MM.1S (cell line): ENCODE measurements at regions not wholly inside any gene's neighbourhood (a gene's known extent, or its start where the extent isn't known, plus 50 kb on each side); places are given as distances from the start of the nearest gene placed in this dataset.

Experiments used
- DNase-seq: peaks from one replicate; pipeline ENCODE4 v3.0.0-alpha.2; 2015
- H2AFZ ChIP-seq: fragments of 300-600 bp; sonication (generic); 2 replicates; pipeline ENCODE4 v1.6.0; 2016; ENCODE audit warnings: antibody characterized with exemption, low read length
- H3F3A ChIP-seq: fragments of 300-600 bp; sonication (generic); 2 replicates; pipeline ENCODE4 v1.6.1; 2016; ENCODE audit warnings: mild to moderate bottlenecking, antibody characterized with exemption, low read length, moderate library complexity, mixed read lengths; ENCODE audit not compliant: insufficient read depth
- H3K27ac ChIP-seq: fragments of 300-600 bp; sonication (generic); 2 replicates; pipeline ENCODE4 v1.5.1; 2016; ENCODE audit warnings: mild to moderate bottlenecking, low read length
- H3K27me3 ChIP-seq: fragments of 300-600 bp; sonication (generic); replicated peaks from 2 replicates; pipeline ENCODE4 v1.6.0; 2016; ENCODE audit warnings: low read length; ENCODE audit not compliant: insufficient read depth
- H3K36me3 ChIP-seq: fragments of 300-600 bp; sonication (generic); replicated peaks from 2 replicates; pipeline ENCODE4 v1.6.1; 2016; ENCODE audit warnings: mild to moderate bottlenecking, low read length, mixed read lengths; ENCODE audit not compliant: insufficient read depth
- H3K4me1 ChIP-seq: fragments of 300-600 bp; sonication (generic); 2 replicates; pipeline ENCODE4 v1.6.1; 2016; ENCODE audit warnings: low read length, mixed read lengths
- H3K4me2 ChIP-seq: fragments of 300-600 bp; sonication (generic); 2 replicates; pipeline ENCODE4 v1.6.0; 2016; ENCODE audit warnings: low read depth, low read length
- H3K4me3 ChIP-seq: fragments of 300-600 bp; sonication (generic); 2 replicates; pipeline ENCODE4 v1.5.1; 2016; ENCODE audit warnings: low read length, mixed read lengths
- H3K79me2 ChIP-seq: fragments of 300-600 bp; sonication (generic); 2 replicates; pipeline ENCODE4 v1.6.1; 2016; ENCODE audit warnings: mixed run types, low read length, mixed read lengths
- H3K9ac ChIP-seq: fragments of 300-600 bp; sonication (generic); 2 replicates; pipeline ENCODE4 v1.6.1; 2016; ENCODE audit warnings: low read length, mixed read lengths
- H3K9me2 ChIP-seq: fragments of 300-600 bp; sonication (generic); replicated peaks from 2 replicates; pipeline ENCODE4 v1.6.1; 2016; ENCODE audit warnings: mild to moderate bottlenecking, low read length, mixed read lengths; ENCODE audit not compliant: insufficient read depth
- H3K9me3 ChIP-seq: fragments of 300-600 bp; sonication (generic); replicated peaks from 2 replicates; pipeline ENCODE4 v1.6.1; 2016; ENCODE audit warnings: mild to moderate bottlenecking, low read length, mixed read lengths; ENCODE audit not compliant: insufficient read depth
- H4K20me1 ChIP-seq: fragments of 300-600 bp; sonication (generic); 2 replicates; pipeline ENCODE4 v1.6.1; 2016; ENCODE audit warnings: mild to moderate bottlenecking, low read length, moderate library complexity, mixed read lengths; ENCODE audit not compliant: insufficient read depth
- CTCF ChIP-seq: fragments of 300-600 bp; sonication (generic); IDR thresholded peaks from 2 replicates; pipeline ENCODE4 v1.5.1; 2016; ENCODE audit warnings: antibody characterized with exemption, low read length, mixed read lengths
- EZH2 ChIP-seq: fragments of 300-600 bp; sonication (generic); optimal IDR thresholded peaks from 2 replicates; pipeline ENCODE3; 2017; ENCODE audit warnings: low read depth, mild to moderate bottlenecking, antibody characterized with exemption, low read length, mixed read lengths
- EZH2phosphoT487 ChIP-seq: fragments of 300-600 bp; sonication (generic); IDR thresholded peaks from 2 replicates; pipeline ENCODE4 v1.6.1; 2018; ENCODE audit warnings: antibody characterized with exemption, low read length

DNA sequence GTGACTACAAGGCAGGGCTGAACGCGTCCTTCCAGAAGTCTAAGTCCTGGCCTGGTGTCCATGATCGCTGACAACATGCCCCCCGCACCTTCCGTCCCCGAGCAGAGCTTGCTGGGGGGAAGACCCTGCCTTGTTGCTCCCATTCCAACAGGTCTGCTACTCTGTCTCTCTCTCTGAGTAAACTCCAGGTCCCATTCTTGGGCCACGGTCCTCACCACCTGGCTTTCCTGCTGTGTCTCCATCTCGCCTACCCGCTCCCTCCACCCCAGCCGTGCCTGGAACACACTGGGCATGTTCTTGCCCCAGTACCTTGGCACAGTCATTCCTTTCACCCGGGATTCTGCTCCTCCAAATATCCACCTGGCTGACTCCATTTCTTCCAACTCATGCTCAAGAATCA is 162.3 kb downstream of the BMP7 start:
- no peaks in the 10 kb centered on the region for H3K36me3 ChIP-seq
- no peak overlapping the region for H3K27ac ChIP-seq
- peaks cover 41% of the 10 kb centered on the region for H3K27me3 ChIP-seq
- H3K79me2 ChIP-seq = no peaks in the 10 kb centered on the region
- no peak overlapping the region for H2AFZ ChIP-seq
- H4K20me1 ChIP-seq = no peaks in the 10 kb centered on the region
- H3K4me3 ChIP-seq = no peak overlapping the region
- H3K4me1 ChIP-seq = no peaks in the 10 kb centered on the region
- H3K4me2 ChIP-seq = no peak overlapping the region
- no peak for TF ChIP-seq CTCF
- TF ChIP-seq EZH2phosphoT487 = no peak
- TF ChIP-seq EZH2 = no peak
- H3K9me3 ChIP-seq = no peaks in the 10 kb centered on the region
- no peaks in the 10 kb centered on the region for H3F3A ChIP-seq
- DNase-seq = no peak
- no peak overlapping the region for H3K9ac ChIP-seq
- no peaks in the 10 kb centered on the region for H3K9me2 ChIP-seq

DNA sequence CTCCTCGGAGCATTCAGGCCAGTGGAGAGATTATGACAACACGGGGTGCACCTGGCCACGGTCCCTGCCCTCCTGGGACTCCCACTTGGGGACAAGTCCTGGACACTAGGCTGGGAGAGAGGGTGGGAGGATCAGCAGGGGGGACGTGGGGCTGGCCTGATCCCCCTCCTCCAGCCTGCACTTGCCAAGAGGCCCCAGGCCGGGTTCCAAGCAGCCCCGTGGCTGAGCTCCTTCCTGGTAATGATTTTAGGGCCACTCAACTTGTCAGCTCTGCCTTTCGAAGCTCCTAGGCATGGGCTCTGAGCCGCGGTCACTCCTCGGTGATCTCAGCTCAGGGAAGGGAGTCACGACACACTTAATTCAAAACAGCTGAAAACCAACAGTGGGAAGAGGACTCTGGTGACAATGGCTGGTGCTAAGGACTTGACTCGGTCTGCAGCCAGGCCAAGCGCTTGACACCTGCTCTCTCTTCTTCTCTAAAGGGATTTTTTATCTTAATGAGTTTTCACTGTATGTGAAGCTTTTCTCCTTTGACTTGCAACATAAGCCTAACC is 161.7 kb downstream of the BMP7 start:
- Histone ChIP-seq H4K20me1 (no peaks in the 10 kb centered on the region), H3K4me3 (no peak overlapping the region), H3K36me3 (no peaks in the 10 kb centered on the region), H3K79me2 (no peaks in the 10 kb centered on the region), H3K4me2 (no peak overlapping the region), H3K9ac (no peak overlapping the region), H3K27me3 (peaks cover 41% of the 10 kb centered on the region), H3K27ac (no peak overlapping the region), H3F3A (no peaks in the 10 kb centered on the region), H3K9me3 (no peaks in the 10 kb centered on the region), H2AFZ (no peak overlapping the region), H3K9me2 (no peaks in the 10 kb centered on the region), H3K4me1 (no peaks in the 10 kb centered on the region)
- DNase-seq = no peak
- no peak for TF ChIP-seq EZH2
- TF ChIP-seq EZH2phosphoT487 = no peak
- TF ChIP-seq CTCF = no peak

DNA sequence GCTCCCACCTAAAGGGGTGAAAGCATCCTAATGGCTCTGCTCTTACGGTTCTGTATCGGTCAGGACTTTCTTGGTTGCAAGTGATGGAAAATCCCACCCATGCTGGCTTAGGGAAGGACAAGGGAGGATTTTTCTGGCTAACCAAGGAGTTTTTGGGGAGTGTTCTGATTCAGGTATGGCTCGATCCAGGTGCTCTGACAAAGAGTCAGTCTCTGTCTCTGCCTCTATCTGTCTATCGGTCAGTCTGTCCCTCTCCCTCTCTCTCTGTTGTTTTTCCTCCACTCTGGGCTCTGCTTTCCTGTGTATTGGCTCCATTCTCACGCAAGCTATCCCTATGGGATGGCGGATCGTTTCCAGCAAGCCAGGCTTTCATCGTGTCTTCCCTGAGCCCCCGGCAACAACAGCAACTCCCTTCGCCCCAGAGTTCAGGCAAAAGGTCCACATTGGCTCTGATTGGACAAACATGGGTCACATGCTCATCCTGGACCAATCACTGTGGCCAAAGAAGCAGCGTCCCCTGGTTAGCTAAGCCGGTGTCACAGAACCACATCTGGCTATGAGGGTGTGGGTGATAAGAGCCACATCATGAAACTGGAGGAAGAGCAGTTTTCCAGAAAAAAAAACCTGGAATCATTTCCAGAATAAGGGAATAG is 160.3 kb downstream of the BMP7 start:
- no peaks in the 10 kb centered on the region for H3K36me3 ChIP-seq
- TF ChIP-seq EZH2phosphoT487 (no peak), EZH2 (no peak), CTCF (no peak)
- peak overlapping the region; percentile 26; the same call in 1 of the 2 replicates for H3K4me2 ChIP-seq
- H3K9ac ChIP-seq = no peak overlapping the region
- H3F3A ChIP-seq = no peaks in the 10 kb centered on the region
- H3K4me3 ChIP-seq = peak overlapping the region; percentile 12; the same call in 1 of the 2 replicates
- peaks cover 35% of the 10 kb centered on the region for H3K27me3 ChIP-seq
- H2AFZ ChIP-seq = peak overlapping the region; percentile 38
- no peaks in the 10 kb centered on the region; the same call in 1 of the 2 replicates for H3K9me3 ChIP-seq
- no peaks in the 10 kb centered on the region for H3K9me2 ChIP-seq
- no peaks in the 10 kb centered on the region for H3K79me2 ChIP-seq
- no peak for DNase-seq
- no peaks in the 10 kb centered on the region for H4K20me1 ChIP-seq
- no peaks in the 10 kb centered on the region for H3K4me1 ChIP-seq
- H3K27ac ChIP-seq = no peak overlapping the region
